Stimulated activated CD8-positive, alpha-beta memory T cell treated with anti-CD3 and anti-CD28 coated beads, Interleukin-2, amount 100 ng/mL, for 1 hour (primary cell): ENCODE measurements at regions not wholly inside any gene's neighbourhood (a gene's known extent, or its start where the extent isn't known, plus 50 kb on each side); places are given as distances from the start of the nearest gene placed in this dataset.

Experiments used
- DNase-seq, 2 donors: peaks; one replicate each; pipeline ENCODE4 v3.0.0-alpha.2; 2020; ENCODE audit warnings: low read depth in 2 of 2

DNA sequence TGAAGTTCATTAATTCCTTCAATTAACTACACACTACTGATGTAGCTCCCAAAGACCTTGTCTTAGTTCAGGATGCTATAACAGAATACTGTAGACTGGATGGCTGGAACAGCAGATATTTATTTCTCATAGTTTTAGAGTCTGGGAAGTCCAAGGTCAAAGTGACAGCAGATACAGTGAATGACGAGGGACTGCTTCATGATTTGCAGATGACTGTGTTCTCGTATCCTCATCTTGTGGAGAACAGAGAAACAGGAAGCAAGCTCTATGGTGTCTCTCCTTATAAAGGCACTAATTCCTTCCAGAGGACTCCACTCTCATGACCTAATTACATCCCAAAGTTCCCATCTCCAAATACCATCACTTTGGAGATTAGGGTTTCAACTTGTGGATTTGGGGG lies 65.6 kb upstream of the MAP1B start:
- DNase-seq = no peak

DNA sequence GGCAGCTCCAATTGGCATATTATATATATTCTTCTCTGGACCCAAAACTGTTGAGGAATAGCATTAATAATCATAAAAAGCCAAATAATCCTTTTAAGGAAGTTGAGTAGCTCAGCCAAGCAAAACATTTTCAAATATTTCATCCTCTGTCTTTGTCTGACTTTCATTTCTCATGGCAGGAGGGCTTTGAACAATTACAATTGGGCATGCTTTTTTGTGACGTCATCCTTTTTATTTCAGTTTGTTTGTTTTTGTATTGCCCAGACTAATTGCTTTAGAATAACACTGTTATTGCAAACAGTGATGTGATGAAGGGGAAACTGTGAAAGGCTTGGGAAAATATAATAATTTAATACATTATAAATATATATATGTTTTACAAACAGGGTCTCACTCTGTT lies 65.2 kb upstream of the MAP1B start:
- no peak for DNase-seq

DNA sequence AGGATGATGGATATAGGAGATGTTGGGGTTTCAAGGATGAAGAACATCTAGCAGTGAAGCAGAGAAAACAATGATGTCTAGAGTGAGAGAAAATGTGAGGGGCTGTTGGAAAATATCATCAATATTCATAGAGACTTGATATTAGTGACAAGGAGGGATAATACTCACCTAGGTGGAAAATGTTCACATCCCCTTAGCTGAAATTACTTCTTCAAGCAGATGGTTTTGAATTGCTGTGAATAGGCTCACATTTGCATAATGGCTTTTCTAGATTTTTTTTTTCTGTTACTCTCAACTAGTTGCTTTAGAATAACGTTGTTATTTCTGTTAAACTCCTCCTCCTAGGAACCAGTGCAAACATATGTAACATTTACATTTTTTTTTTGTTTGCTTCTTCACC lies 61.6 kb upstream of the MAP1B start:
- no peak for DNase-seq

DNA sequence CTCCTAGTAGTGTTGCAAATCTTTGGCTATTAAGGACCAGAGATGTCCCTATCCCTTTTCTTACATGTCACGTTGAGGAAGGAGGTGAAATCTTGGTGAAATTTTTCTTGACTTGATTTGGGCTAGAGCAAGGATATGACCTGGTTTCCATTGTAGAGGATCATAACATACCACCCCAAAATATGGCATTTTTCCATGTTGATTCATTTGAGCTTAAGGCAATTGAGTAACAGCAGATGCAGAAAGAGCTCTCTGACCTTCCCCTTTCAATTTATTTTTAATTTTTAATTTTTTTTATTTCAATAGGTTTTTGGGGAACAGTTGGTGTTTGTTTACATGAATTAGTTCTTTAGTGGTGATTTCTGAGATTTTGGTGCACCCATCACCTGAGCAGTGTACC lies 61.2 kb upstream of the MAP1B start:
- DNase-seq = no peak

DNA sequence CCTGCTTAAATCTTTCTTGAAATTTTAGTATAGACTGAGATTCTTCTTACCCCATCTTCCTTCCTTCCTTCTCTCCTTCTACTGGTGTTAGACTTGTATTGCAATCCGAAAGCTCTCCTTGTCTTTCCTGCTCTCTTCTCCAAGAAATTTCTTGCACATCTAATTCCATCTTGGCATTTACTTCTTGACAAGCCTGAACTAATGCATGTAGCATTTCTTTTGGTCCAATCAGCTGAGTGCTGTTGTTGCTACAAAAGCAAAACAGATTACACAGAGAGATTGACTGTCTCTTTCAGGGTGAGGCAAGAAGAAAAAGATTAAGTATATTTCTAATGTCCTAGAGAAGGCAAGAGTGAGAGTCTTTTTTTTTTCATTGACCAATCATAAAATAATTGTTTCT lies 51.6 kb upstream of the MAP1B start:
- no peak for DNase-seq
